Amniotic epithelial cell (primary cell): ENCODE measurements at regions not wholly inside any gene's neighbourhood (a gene's known extent, or its start where the extent isn't known, plus 50 kb on each side); places are given as distances from the start of the nearest gene placed in this dataset.
"Not testable (repeated sequence)": the region's sequence is repeated elsewhere in the genome, so short reads cannot be mapped to it uniquely, and the experiment has no call there.

ENCODE experiments used
- DNase-seq: peaks from one replicate; pipeline ENCODE4 v3.0.0-alpha.2; 2010; ENCODE audit warnings: low read depth

DNA sequence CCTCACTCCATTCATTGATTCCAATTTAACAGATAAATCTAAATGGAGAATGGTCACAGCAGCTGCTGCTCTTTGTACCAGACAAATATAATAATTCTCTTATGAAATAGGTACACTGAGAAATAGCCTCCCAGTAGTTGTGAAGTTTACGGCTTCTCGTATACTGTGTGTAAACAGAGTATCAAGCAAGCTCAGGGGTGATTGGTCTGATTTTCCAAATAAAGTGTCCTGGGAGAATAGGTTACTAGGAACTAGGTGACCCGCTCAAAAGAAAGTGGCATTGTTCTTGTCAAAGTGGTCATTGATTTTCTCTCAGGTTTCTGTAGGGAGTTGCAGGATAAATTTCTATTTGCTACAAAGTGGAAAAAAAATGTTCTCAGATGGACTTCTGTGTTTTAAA is 838.2 kb downstream of the RAPGEF2 start:
- DNase-seq: no peak

DNA sequence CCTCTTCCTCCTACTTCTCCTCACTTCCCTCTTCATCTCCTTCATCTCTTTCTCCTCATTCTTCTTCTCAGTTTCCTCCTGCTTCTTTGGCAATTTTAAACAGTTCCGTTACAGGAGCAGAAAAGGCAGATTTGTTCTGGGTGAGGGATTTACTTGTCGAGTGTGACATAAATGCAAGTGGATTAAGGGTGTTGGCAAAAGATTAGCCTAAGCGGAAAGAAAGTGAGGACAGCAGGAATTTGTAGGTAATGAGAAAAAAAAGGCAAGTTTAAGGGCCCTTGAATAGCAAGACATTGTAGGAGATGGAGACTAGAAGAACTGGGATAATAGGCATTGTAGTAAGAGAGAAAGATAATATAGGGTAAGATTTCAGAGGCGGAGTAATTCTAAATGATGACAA is 841.6 kb downstream of the RAPGEF2 start:
- DNase-seq: no peak

DNA sequence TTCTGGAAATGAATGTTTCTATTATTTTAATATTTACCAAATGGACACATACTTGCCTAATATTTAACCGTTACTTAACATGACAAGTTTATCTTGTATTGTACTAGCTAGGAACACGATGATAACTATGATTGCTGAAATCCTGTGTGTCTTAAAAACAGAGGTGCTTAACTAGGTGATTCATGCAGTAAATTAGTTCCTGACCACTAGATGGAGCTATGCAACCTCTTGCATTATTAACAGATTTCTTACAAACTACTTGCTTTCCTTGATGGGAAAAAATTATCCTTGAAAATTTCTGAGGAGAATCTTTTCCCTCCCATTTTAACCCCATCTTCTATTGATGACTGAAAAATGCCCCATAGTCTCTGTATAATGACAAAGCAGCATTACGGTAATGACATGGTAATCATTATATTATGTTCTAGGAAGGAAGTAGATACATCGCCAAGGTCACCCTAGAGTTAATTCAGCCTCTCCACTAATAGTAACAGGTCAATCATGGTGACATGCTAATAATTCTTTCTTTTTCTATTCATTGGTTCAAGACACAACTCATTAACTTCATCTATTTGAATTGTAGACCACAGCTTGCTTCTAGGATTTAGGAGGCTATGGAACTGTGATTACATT is 844.2 kb downstream of the RAPGEF2 start:
- DNase-seq: peak; percentile 67

DNA sequence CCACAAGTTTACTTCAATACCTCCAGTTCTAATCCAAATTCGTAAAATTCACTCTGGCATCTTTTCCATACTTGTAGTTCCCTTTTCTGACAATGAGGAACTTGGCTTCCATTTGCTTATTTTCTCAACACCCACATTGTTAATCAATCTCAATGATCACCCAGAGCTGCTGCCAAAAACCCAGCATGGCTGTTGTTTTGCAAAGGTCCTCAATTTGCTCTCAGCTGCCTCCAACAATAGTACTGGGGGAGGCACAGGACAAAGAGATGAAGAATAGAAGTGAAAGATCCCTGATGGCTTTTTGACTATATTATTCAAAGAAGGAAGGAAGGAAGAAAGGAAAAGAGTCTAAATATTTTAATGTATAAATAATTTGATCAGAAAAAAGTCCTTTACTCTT is 847.8 kb downstream of the RAPGEF2 start:
- DNase-seq: no peak

DNA sequence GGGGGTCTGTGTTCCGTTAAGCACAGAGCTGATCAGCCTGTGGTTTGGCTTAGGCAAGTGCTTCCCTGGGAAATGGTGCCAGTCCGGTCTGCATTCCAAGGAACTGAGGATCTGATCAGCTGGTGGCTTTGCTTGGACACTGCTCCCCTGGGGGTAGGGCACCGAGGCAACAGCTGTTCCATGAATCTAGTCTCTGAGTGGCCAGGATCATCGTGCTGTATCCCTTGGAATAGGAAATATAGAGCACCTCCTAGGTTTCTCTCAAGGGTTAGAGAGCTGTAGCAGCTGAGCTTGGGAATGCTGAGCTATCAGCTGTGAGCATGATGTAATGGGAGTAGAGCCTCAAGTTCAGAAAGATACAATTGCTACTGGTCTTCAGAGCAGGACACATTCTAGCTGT is 863.9 kb downstream of the RAPGEF2 start:
- no peak for DNase-seq

DNA sequence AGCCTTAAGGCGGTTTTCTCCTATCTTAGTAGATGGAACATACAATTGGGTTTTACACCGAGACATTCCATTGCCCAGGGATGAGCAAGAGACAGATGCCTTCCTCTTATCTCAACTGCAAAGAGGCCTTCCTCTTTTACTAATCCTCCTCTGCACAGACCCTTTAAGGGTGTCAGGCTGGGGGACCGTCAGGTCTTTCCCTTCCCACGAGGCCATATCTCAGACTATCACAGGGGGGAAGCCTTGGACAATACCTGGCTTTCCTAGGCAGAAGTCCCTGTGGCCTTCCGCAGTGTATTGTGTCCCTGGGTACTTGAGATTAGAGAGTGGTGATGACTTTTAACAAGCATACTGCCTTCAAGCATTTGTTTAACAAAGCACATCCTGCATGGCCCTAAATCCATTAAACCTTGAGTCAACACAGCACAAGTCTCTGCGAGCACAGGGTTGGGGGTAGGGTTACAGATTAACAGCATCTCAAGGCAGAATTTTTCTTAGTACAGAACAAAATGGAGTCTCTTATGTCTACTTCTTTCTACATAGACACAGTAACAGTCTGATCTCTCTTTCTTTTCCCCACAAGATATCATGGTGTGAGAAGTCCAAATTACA is 874.1 kb downstream of the RAPGEF2 start:
- not testable (repeated sequence) for DNase-seq

DNA sequence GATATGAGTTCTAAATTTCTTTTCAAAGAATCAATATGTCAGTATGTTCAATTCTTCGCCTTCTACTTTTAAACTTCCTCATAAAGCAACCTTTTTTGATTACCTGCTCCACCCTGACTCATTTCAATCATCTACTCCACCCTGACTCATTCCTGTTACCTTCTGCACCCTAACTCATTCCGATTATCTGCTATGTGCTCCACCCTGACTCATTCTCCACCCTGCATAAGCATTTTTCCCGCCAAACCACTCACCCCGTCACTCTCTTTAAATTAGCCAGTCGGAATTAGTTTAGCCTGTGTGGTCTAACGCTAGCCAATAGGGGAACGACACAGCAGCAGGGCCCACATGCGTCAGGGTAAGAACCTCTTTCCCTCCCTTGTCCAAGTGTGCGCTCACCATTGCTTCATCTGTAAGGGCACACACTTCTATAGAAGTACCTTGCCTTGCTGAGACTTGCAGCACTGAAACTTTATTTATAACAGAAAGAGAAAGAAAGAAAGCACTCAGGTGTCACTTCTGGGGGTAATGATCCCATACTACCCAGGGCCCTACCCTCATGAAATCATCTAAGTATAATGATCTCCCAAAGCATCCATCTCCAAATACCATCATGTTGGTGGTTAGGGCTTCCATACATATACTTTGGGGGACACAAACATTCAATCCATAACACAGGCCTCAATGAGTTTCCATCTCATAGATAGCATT is 875.2 kb downstream of the RAPGEF2 start:
- no peak for DNase-seq

DNA sequence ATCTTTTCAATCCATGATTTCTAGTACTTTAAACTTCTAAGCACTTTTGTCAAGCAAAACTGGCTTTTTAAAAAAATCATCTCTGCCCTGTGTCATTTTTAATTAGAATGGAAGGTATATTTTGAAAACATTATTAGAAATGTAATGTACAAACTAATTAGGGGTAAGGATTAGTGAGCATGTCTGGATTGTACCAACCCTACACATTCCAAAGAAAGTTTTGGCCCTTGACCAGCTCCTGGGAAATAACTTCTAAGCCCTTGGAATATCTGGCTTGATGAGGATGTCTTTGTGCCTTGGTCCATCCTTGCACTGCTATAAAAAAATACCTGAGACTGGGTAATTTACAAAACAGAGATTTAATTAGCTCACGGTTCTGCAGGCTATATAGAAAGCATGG is 876.5 kb downstream of the RAPGEF2 start:
- no peak for DNase-seq

DNA sequence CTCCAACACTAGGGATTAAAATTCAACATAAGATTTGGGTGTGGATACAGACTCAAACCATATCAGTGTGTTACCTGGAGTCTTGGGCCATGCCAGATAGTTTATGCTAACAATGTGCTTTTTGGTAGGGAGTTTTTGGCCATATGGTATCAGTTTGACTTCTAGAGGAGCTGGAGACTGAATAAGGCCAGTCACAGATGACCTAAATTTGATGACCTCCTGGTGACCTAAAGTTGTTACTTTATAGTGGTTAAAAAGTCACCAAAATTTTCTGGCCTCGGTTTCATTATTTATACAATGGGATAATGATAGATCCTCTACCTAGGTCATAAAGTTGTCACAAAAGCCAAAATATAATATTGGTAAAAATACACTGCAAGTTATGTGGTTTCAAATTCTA is 877.1 kb downstream of the RAPGEF2 start:
- DNase-seq: no peak

DNA sequence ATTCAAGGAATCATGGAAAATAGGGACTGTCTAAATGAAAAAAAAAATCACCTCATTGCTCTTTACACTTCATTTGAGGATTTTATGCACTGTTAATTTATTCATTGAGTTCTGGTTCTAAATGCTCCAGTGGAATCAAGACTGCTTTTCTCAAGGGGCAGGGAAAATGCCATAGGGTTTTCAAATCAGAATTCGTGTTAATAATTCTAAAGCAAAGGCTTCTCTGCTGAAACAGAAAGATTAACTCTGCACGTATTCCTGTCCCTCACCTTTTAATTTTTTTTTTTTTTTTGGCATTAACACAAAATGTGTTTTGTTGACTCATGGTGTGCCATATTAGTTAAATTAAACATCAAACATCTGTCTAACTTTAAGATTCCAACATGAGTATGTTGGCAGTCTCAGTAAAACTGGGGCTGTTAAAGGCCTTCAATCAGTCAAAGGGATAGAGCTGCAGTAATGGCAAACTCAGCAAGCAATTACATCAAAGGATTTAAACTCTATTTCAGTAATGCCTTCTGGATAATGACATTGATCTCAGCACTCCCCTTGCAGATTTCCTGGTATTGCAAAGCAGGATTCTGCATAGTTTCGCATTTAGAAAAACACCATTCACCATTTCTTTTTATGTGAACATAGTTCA is 878.1 kb downstream of the RAPGEF2 start:
- DNase-seq: no peak

DNA sequence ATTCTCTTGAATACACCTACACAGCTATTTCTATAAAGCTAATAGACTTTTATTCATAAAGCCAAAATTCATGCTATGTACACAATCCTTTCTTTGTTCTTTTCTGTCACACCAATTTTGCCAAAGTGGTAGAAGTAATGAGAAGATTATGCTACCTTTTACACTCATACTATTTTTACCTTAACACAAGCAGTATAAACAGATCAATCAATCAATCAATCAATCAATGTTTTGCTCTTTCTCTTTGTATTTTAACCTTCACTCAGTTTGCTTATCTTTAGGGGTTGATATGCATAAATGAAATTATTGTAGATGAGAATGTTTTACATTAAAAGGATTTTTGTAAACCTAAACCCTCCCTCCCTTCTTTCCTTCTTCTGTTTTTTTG is 878.6 kb downstream of the RAPGEF2 start:
- no peak for DNase-seq

DNA sequence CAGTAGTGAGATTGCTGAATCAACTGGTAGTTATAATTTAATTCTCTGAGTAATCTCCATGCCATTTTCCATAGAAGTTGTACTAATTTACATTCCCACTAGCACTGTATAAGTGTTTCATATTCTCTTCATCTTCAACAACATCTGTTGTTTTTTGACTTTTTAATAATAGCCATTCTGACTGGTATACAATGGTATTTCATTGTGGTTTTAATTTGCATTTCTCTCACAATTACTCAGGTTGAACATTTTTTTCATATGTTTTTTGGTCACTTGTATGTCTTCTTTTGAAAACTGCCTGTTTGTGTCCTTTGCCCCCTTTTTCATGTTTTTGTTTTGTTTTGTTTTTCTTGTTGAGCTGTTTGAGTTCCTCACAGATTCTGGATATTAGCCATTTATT is 880.2 kb downstream of the RAPGEF2 start:
- no peak for DNase-seq

DNA sequence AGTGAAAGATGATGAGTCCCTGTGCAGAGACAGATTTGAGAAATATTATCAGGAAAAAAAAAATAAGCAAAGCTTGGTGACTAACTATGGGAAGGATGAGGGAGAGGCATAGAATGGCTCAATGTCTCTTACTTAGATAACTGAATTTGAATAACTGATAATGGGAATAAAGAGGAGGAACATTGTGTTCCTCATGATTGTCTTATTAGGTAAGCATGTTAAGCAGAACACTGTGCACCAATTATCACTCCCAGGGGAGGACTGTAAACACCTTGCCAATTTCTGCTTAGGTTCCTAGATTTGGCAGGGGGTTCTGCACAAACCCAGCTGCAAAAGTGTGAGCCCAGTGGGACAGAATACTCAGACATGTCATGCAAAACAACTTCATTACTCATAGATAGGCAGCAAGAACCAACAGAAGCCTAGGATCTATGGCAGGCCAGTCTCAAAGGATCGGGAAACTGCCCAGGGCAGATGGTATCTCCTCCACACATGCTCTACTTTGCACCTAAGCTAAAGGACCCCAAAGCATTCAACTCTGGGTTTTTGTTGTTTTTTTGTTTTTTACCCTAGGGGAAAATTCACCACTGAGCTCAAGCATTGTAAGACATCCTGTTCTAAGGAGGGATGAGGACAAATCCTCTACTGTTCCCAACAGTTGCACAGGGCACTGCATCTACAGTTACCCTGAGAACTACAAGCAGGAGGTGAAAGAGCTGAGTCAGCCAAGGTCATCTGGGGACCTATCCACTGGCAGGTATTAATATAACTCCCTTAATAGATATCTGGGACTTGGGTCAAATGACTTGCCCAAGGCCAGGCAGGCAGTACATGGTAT is 907.0 kb downstream of the RAPGEF2 start:
- peak; percentile 1 for DNase-seq

DNA sequence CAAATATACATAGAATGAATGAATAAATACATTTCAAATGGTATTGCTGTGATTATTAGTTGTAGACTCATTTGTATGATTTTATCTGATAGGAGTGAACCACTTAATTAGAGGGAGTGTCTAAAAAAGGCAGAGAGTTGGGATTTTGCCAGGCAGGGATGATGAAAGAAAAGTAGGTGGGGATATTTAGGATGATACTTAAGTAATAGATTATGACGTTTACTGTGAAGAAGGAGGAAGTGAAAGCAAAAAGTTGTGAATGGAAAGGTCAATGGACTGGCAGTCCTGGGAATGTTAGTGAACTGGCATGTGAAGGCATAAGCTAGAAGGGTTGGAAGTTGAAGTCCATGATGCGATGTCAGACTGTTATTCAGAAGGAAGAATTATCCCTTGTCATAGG is 917.1 kb downstream of the RAPGEF2 start:
- no peak for DNase-seq

DNA sequence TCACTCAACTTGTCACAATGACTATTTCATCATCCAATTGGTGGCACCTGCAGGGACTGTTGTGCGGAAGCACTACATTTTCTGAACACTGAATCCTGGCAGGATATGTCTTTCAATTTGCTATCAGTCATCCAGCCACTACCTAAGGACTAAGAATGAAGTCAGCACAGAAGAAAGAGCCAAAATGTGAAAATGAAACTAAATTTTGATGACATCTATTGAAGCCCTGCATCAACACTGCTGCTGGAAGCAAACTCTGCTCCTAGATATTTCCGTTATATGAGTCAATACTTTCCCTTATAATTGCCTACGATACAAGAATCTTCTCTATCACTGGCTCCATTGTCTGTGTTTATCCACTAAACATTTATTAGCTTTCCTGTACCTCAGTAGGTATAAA is 917.9 kb downstream of the RAPGEF2 start:
- no peak for DNase-seq

DNA sequence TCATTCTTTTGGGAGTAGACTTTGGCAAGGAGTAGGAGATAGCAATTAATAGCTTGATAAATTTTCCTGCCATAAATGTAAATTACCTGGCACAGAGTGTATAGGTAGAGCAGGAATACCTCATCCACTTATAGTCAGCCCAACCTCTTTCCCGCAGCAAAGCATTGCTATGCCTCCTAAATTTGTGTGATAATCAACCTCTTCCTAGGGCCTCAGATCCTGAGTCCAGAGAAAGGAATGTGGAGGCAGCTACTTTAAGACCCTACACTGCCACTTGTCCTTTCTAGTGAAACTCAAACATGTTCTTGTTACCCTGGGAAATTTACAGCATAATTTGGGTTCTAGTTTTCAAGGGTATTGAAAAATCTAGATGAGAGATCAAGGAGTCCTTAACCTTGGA is 919.0 kb downstream of the RAPGEF2 start:
- DNase-seq: no peak

DNA sequence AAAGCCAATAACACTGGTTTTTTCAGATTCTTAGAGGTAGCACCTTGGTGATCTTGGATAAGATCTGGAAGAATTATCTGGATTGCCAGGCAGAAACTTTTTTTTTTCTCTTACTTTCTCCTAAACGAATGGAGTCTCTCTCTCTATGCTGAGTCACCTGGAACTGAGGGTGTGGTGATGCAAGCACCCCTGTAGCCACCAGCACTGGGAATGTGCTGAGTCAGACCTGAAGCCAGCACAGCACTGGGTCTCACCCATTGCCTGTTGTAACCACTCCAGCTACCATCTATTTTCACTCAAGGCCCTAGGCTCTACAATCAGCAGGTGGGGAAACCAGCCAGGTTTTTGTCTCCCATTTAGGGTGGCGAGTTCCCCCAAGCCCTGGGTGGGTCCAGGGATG is 923.8 kb downstream of the RAPGEF2 start:
- DNase-seq: peak; percentile 43

DNA sequence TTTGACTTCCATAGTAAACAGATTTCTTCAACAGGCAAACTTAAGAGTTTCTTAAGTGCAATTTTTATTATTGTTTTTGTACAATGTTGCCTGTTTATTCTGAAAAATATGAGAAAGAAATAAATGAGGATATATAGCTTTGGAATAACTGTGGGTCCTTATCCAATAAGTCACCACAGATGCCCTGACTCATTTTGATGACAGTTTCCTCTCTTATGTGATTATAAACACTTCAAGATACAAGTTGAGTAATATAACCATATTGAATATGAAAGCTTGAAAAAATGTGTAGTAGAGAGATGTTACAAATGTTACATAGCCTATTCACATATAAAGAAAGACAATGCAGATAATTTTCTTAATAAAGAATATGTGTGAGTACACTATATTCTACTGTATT is 931.6 kb downstream of the RAPGEF2 start:
- DNase-seq: no peak

DNA sequence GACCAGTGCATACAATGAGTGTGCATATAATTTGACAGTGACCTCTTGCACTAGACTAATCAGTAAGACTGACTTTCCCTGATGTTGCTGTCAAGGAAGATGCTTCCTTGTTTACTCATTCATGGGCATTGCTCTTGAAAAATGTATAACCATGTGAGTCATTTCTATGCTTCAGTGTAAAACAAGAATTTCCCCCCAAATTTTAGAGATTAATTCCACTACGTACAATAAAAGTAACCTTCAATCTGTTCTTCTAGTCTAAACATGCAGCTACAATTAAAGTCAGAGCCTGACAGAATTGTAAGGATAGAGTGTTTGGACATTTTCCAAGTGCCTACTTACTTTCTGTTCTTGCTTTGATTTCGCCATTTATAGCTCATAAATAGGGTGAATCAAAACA is 935.7 kb downstream of the RAPGEF2 start:
- peak; percentile 3 for DNase-seq

DNA sequence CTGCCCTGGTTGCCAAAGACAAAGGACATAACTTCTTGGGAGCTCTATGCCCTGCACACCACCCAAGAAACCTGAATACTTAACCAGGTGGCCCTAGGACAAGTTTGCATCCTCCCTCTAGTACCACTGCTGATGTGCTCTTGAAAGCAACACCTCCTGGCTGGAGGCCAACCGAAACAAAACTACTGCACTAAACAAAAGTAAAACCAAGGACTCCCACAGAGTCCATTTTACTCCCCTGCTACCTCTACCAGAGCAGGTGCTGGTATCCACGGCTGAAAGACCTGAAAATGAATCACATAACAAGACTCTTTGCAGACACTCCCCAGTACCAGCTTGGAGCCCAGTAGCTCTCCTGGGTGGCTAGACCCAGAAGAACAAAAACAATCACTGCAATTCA is 941.8 kb downstream of the RAPGEF2 start:
- no peak for DNase-seq

DNA sequence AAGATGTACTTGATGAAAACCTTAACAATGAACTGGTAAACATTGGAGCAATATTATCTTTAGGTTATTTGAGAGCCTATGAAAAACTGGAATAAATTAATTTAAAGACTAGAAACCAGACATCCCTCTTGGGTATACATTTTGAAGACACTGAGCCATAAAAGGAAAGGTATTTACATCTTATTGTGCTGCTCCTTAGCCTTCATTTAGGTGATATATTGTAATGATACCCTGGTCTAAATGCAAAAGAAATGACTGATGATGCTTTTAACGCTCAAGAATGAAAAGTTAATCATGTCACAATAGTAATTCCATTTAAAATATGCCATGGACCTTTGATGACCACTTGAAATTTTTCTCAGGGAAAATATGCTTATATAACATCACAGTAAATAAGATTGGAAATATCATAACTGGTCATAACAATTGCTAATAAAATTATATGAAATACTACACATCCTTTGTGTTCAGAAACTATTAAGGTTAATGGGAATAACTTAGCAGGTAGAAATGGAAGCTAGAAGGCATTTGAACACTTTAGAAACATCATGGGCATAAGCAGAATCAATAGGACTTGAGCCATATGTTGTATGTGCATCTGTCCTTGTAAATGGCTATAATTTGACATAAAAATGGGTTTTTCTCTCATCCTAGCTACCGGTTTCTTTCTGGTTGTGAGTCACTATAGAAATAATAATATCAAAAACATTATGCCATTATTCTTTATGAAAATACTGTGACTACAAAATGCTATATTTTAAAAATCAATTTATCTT is 979.7 kb downstream of the RAPGEF2 start:
- DNase-seq: no peak

DNA sequence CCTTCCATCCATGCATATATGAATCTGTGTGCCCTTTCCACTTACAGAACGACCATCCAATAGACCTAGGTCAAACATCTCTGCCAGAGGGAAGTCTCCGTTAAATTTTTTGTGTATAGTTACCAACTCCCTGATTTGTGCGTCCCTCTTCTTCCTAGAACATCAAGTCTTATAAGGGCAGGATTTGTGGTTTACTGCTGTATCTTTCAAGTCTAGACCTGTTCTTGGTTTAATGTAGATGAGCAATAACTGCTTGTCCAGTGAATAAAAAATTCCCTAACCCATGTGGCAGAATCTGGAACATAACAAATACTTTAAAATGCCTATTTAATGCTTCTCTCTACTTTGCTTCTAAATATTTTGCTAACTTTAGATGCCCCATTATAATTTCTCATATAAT is 988.8 kb downstream of the RAPGEF2 start:
- no peak for DNase-seq
